ENCODE measurements at regions not wholly inside any gene's neighbourhood (a gene's known extent, or its start where the extent isn't known, plus 50 kb on each side); places are given as distances from the start of the nearest gene placed in this dataset.

GRCh38 chr12:92206011-92206410 lies 60.4 kb upstream of the BTG1 start:
- Mint-ChIP-seq H3K27ac (no peak overlapping the region), H3K4me3 (no peak overlapping the region), H3K9me3 (peaks cover 8% of the 10 kb centered on the region; the same call in 2 of the 3 replicates), H3K36me3 (ENCODE audit: low read depth) (no peaks in the 10 kb centered on the region), H3K27me3 (ENCODE audit: insufficient read depth, low read depth, poor library complexity) (no peaks in the 10 kb centered on the region), H3K4me1 (peaks cover 2% of the 10 kb centered on the region; the same call in 1 of the 3 replicates)
- H3K4me3 ChIP-seq, result no peak overlapping the region
- no peak overlapping the region for H2AFZ ChIP-seq
- H3K4me2 ChIP-seq, result no peak overlapping the region
- H3K36me3 ChIP-seq (ENCODE audit: insufficient read depth), result no peaks in the 10 kb centered on the region
- no peak overlapping the region for H3K27ac ChIP-seq (ENCODE audit: low read depth)
- H3K4me1 ChIP-seq (ENCODE audit: insufficient read depth), result peaks cover 4% of the 10 kb centered on the region
- ATAC-seq, result no peak
- no peak for DNase-seq (ENCODE audit: low spot score)
- H3K27me3 ChIP-seq (ENCODE audit: insufficient read depth), result no peaks in the 10 kb centered on the region
- no peaks in the 10 kb centered on the region for H3F3A ChIP-seq (replicated peaks; ENCODE audit: low read depth)
- H3K79me2 ChIP-seq (replicated peaks; ENCODE audit: insufficient read depth), result no peaks in the 10 kb centered on the region
- no peaks in the 10 kb centered on the region for H4K20me1 ChIP-seq (replicated peaks; ENCODE audit: insufficient read depth)
- TF ChIP-seq POLR2AphosphoS5 (IDR thresholded peaks at IDR 0.05; ENCODE audit: low read depth) (no peak), NANOG (IDR thresholded peaks at IDR 0.05; ENCODE audit: borderline replicate concordance) (no peak), ETS1 (IDR thresholded peaks at IDR 0.05) (no peak), EZH2phosphoT487 (IDR thresholded peaks at IDR 0.05; ENCODE audit: unreplicated experiment) (no peak), ZNF462 (CRISPR knock-in tag; IDR thresholded peaks at IDR 0.05) (no peak)
- H3K9me2 ChIP-seq (ENCODE audit: insufficient read depth), result 0 out of 2 replicates have a peak, but pooled peaks cover 4% of the 10 kb centered on the region

Data from GM23338 (cell line).